T-cell (primary cell): ENCODE measurements at regions not wholly inside any gene's neighbourhood (a gene's known extent, or its start where the extent isn't known, plus 50 kb on each side); places are given as distances from the start of the nearest gene placed in this dataset.

Experiments
- ATAC-seq, 4 experiments: fragments of 200-7000 bp in 3 of 4; fragments of 150-1000 bp in 1 of 4; cut with Tn5 transposase; replicated peaks in 1 of 4; 1 replicate in 3 of 4; 2 replicates in 1 of 4; pipeline ENCODE4 v1.10.0; 2021; ENCODE audit warnings: moderate library complexity in 3 of 4, mild to moderate bottlenecking in 2 of 4, moderate number of reproducible peaks in 1 of 4
- CTCF ChIA-PET, 2 donors: fragments of 300-600 bp; sonication (Branson Sonifier 250); formaldehyde crosslinking; loops; one replicate each; lab custom pipeline; 2022; ENCODE audit warnings: antibody characterized with exemption in 2 of 2; lab: Charles Lee
- POLR2A ChIA-PET, 2 donors: fragments of 300-600 bp; sonication (Branson Sonifier 250); formaldehyde crosslinking; loops; one replicate each; lab custom pipeline; 2022; ENCODE audit warnings: antibody characterized with exemption in 2 of 2; lab: Charles Lee
- DNase-seq, 35 experiments: peaks; one replicate each; pipeline versions ENCODE4 v3.0.0 to v3.0.0-alpha.2; 2013 to 2023
- H3K27ac ChIP-seq: one replicate; pipeline ENCODE4 v1.5.1; 2013; ENCODE audit warnings: low read length
- H3K27me3 ChIP-seq, 2 experiments: replicated peaks in 1 of 2; 1 replicate in 1 of 2; 2 replicates in 1 of 2; pipeline versions ENCODE4 v1.6.1 to v1.7.0; 2013; ENCODE audit warnings: low read length in 1 of 2, mixed read lengths in 1 of 2; ENCODE audit not compliant: control insufficient read depth in 2 of 2, insufficient read depth in 2 of 2; ENCODE audit errors: extremely low read depth in 1 of 2
- H3K36me3 ChIP-seq, 2 donors: 1 replicate in 1 of 2; 2 replicates in 1 of 2; pipeline versions ENCODE4 v1.6.1 to v1.7.0; 2013; ENCODE audit warnings: low read length in 1 of 2; ENCODE audit not compliant: control insufficient read depth in 2 of 2, insufficient read depth in 1 of 2; ENCODE audit errors: extremely low read depth in 1 of 2
- H3K4me1 ChIP-seq, 2 experiments: 1 replicate in 1 of 2; 2 replicates in 1 of 2; pipeline versions ENCODE4 v1.6.1 to v1.7.0; 2013; ENCODE audit warnings: low read length in 2 of 2, mixed read lengths in 1 of 2; ENCODE audit not compliant: insufficient read depth in 2 of 2, control insufficient read depth in 1 of 2; ENCODE audit errors: extremely low read depth in 1 of 2
- H3K4me3 ChIP-seq, 2 donors: 1 replicate in 1 of 2; 2 replicates in 1 of 2; pipeline versions ENCODE4 v1.5.1 to v1.7.0; 2013; ENCODE audit warnings: mild to moderate bottlenecking in 2 of 2, low read length in 1 of 2, moderate library complexity in 1 of 2; ENCODE audit not compliant: control insufficient read depth in 1 of 2; ENCODE audit errors: extremely low read depth in 1 of 2
- H3K9me3 ChIP-seq: 2 replicates; pipeline ENCODE4 v1.7.0; 2013
- H3K27ac Mint-ChIP-seq, 2 donors: one replicate each; pipeline ENCODE4 v1.8.0; 2020 to 2021; ENCODE audit warnings: mild to moderate bottlenecking in 2 of 2, mixed read lengths in 2 of 2
- H3K27me3 Mint-ChIP-seq, 2 donors: one replicate each; pipeline ENCODE4 v1.8.0; 2021 to 2022; ENCODE audit warnings: mixed read lengths in 2 of 2
- H3K36me3 Mint-ChIP-seq: one replicate; pipeline ENCODE4 v1.8.0; 2021; ENCODE audit warnings: mixed read lengths
- H3K4me1 Mint-ChIP-seq, 3 donors: one replicate each; pipeline ENCODE4 v1.8.0; 2020 to 2022; ENCODE audit warnings: mixed read lengths in 3 of 3, mild to moderate bottlenecking in 1 of 3
- H3K4me3 Mint-ChIP-seq, 3 donors: one replicate each; pipeline ENCODE4 v1.8.0; 2020 to 2022; ENCODE audit warnings: mild to moderate bottlenecking in 3 of 3, mixed read lengths in 3 of 3, moderate library complexity in 3 of 3
- H3K9me3 Mint-ChIP-seq, 3 donors: one replicate each; pipeline ENCODE4 v1.8.0; 2020 to 2022; ENCODE audit warnings: mixed read lengths in 3 of 3
- WGBS: methylation state at CpG from one replicate; pipeline ENCODE4 v1.1.5; 2013; ENCODE audit warnings: missing lambda C conversion rate; ENCODE audit not compliant: insufficient coverage; 5-methylcytosine and 5-hydroxymethylcytosine counted together

DNA sequence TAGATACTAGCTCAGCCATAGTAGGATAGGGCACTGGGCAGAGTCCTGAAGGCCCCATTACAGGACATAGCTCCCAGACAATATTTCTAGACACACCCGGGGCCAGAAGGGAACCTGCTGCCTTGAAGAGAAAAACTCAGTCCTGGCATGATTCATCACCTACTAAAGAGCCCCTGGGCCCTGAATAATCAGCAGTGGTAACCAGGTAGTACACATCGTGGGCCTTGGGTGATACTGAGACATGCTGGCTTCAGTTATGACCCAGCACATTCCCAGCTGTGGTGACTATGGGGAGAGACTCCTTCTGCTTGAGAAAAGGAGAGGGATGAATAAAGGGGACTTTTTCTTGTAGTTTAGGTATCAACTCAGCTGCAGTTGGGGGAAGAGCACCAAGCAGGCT, 104.3 kb upstream of the STK26 start:
- ATAC-seq (no peak), DNase-seq (no peak)
- H3K27ac ChIP-seq = no peak overlapping the region
- ChIA-PET CTCF (no interaction called here), POLR2A (no interaction called here)
- H3K9me3 ChIP-seq = no peaks in the 10 kb centered on the region
- H3K36me3 Mint-ChIP-seq = no peaks in the 10 kb centered on the region
- no peak overlapping the region for H3K27ac Mint-ChIP-seq
- H3K27me3 ChIP-seq = no peaks in the 10 kb centered on the region
- WGBS = no CpG with 5 or more reads among the region's 2 CpGs
- peaks cover 0 to 9% (median 0%) of the 10 kb centered on the region in 3 donors for H3K4me1 Mint-ChIP-seq
- H3K4me3 ChIP-seq = no peak overlapping the region
- no peaks in the 10 kb centered on the region for H3K4me1 ChIP-seq
- no peak overlapping the region for H3K4me3 Mint-ChIP-seq
- peaks cover 1 to 55% of the 10 kb centered on the region in 2 donors for H3K27me3 Mint-ChIP-seq
- H3K9me3 Mint-ChIP-seq = no peaks in the 10 kb centered on the region
- no peaks in the 10 kb centered on the region for H3K36me3 ChIP-seq

DNA sequence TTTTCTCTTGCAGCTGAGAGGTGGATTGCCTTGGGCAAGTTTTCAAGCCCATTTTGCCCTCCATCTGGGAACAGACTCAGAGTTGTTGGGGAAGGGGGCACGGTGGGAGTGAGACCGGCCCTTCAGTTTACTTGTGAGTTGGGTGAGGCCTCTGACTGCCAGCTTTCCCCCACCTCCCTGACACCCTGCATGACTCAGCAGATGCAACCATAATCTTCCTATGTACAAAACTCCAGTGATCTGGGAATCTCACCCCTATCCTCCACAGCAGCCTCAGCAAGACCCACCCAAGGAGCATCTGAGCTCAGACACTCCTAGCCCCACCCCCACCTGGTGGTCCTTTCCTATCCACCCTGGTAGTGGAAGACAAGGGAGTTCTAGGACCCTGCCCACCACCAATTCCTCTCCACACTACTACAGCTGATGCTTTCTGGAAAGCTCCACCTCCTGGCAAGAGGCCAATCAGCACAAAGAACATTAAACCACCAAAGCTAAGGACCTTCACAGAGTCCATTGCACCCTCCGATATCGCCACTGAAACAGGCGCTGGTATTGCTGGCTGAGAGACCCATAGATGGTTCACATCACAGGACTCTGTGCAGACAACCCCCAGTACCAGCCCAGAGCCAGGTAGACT, 99.4 kb upstream of the STK26 start:
- Histone ChIP-seq H3K4me3 (no peak overlapping the region), H3K36me3 (no peaks in the 10 kb centered on the region), H3K4me1 (no peaks in the 10 kb centered on the region), H3K27me3 (no peaks in the 10 kb centered on the region), H3K27ac (no peak overlapping the region), H3K9me3 (no peaks in the 10 kb centered on the region)
- Mint-ChIP-seq H3K36me3 (no peaks in the 10 kb centered on the region), H3K4me3 (no peak overlapping the region), H3K27ac (peak overlapping the region in 1 of 2 donors; percentile 35), H3K27me3 (peaks cover 1 to 53% of the 10 kb centered on the region in 2 donors), H3K9me3 (no peaks in the 10 kb centered on the region), H3K4me1 (peaks cover 2 to 10% (median 8%) of the 10 kb centered on the region in 3 donors)
- no peak for DNase-seq
- ChIA-PET POLR2A (no interaction called here), CTCF (no interaction called here)
- no peak for ATAC-seq
- WGBS = no CpG with 5 or more reads among the region's 5 CpGs

DNA sequence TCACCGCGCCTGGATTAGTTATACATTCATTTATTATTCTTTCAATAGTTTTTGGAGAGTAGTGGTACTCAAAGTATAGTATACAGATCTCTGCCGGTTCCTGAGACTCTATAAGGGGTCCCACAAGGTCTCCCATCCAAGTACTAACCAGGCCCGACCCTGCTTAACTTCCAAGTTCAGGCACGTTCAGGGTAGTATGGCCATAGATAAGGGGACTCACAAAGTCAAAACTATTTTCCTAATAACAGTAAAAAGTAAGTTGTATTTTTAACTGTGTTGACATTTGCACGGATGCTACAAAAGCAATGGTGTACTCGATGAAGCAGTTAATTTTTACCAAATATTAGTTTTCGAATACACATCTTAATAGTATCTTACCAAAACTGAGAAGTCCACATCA, 84.4 kb upstream of the STK26 start:
- Mint-ChIP-seq H3K27ac (no peak overlapping the region), H3K27me3 (peaks cover 0 to 32% of the 10 kb centered on the region in 2 donors), H3K36me3 (no peaks in the 10 kb centered on the region), H3K9me3 (no peaks in the 10 kb centered on the region), H3K4me3 (no peak overlapping the region), H3K4me1 (peaks cover 0 to 2% (median 0%) of the 10 kb centered on the region in 3 donors)
- no CpG with 5 or more reads among the region's 8 CpGs for WGBS
- Histone ChIP-seq H3K4me1 (no peaks in the 10 kb centered on the region), H3K36me3 (no peaks in the 10 kb centered on the region), H3K27ac (no peak overlapping the region), H3K4me3 (no peak overlapping the region), H3K9me3 (no peaks in the 10 kb centered on the region), H3K27me3 (no peaks in the 10 kb centered on the region)
- DNase-seq (no peak), ATAC-seq (no peak)
- ChIA-PET POLR2A (no interaction called here), CTCF (no interaction called here)

DNA sequence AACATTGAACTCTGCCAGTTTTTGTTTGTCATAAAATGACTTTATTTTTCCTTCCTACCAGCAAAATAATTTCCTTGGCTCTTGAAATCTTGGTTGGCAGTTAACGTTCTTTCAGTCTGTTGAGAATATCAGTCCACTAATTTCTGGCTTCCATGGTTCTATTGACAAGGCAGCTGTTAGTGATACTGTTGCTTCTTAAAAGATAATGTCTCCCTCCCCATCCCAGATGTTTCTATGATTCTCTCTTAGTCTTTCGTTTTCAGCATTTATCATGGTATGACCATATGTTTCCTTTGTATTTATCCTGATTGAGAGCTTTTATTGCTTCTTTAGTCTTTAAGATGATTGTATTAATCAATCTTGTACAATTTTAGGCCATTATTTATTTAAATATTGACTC, 81.1 kb upstream of the STK26 start:
- Histone ChIP-seq H3K4me1 (no peaks in the 10 kb centered on the region), H3K9me3 (no peaks in the 10 kb centered on the region), H3K36me3 (no peaks in the 10 kb centered on the region), H3K27ac (no peak overlapping the region), H3K4me3 (no peak overlapping the region), H3K27me3 (no peaks in the 10 kb centered on the region)
- ChIA-PET POLR2A (no interaction called here), CTCF (no interaction called here)
- Mint-ChIP-seq H3K4me1 (peaks cover 0 to 5% (median 0%) of the 10 kb centered on the region in 3 donors), H3K36me3 (no peaks in the 10 kb centered on the region), H3K27me3 (peaks cover 0 to 45% of the 10 kb centered on the region in 2 donors), H3K27ac (no peak overlapping the region), H3K4me3 (no peak overlapping the region), H3K9me3 (no peaks in the 10 kb centered on the region)
- ATAC-seq = no peak
- no peak for DNase-seq
- no CpG with 5 or more reads among the region's 2 CpGs for WGBS

GRCh38 chrX:131944936-131945902, 77.9 kb upstream of the STK26 start:
- no peaks in the 10 kb centered on the region for H3K36me3 ChIP-seq
- no peak overlapping the region for H3K4me3 Mint-ChIP-seq
- no peak overlapping the region for H3K4me3 ChIP-seq
- ATAC-seq (no peak), DNase-seq (no peak)
- H3K27me3 Mint-ChIP-seq = peaks cover 0 to 38% of the 10 kb centered on the region in 2 donors
- H3K4me1 ChIP-seq = no peaks in the 10 kb centered on the region
- no peaks in the 10 kb centered on the region for H3K9me3 ChIP-seq
- WGBS = 40% methylated on average over 1 of the region's 7 CpGs
- CTCF ChIA-PET = no interaction called here
- no peaks in the 10 kb centered on the region for H3K27me3 ChIP-seq
- POLR2A ChIA-PET = no interaction called here
- H3K9me3 Mint-ChIP-seq = no peaks in the 10 kb centered on the region
- H3K4me1 Mint-ChIP-seq = peaks cover 0 to 5% (median 0%) of the 10 kb centered on the region in 3 donors
- no peak overlapping the region for H3K27ac Mint-ChIP-seq
- H3K27ac ChIP-seq = no peak overlapping the region
- no peaks in the 10 kb centered on the region for H3K36me3 Mint-ChIP-seq

DNA sequence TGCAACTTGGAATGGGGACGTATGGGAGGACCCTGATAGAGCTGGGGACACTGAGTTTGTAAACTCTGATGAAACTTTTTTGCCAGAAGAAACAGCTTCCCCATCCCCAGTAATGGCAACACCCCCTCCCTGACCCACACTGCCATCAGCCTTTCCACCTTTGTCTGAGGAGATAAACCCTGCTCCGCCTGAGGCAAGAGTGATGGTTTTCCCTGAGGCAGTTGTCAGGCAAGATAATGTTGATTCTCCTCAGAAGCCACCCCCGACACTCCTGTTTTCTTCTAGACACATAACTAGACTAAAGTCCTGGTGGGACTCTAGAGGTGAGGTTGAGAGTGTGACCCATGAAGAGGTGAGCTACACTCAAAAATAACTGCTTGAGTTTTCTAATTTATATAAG, 71.9 kb upstream of the STK26 start:
- no peak for ATAC-seq
- Mint-ChIP-seq H3K36me3 (no peaks in the 10 kb centered on the region), H3K27me3 (peaks cover 0 to 30% of the 10 kb centered on the region in 2 donors), H3K4me3 (no peak overlapping the region), H3K4me1 (peaks cover 0 to 6% (median 0%) of the 10 kb centered on the region in 3 donors), H3K27ac (no peak overlapping the region), H3K9me3 (no peaks in the 10 kb centered on the region)
- H3K27me3 ChIP-seq = no peaks in the 10 kb centered on the region
- H3K27ac ChIP-seq = no peak overlapping the region
- ChIA-PET CTCF (interaction anchor here in 1 of 2 donors (0.7 kb wide), 1 partner anchor 132 kb away, joined by 3 read pairs; no protein-coding TSS in a partner anchor), POLR2A (no interaction called here)
- WGBS = no CpG with 5 or more reads among the region's 3 CpGs
- no peak for DNase-seq
- H3K36me3 ChIP-seq = no peaks in the 10 kb centered on the region
- H3K4me1 ChIP-seq = no peaks in the 10 kb centered on the region
- H3K9me3 ChIP-seq = no peaks in the 10 kb centered on the region
- no peak overlapping the region for H3K4me3 ChIP-seq
